ENCODE measurements at regions not wholly inside any gene's neighbourhood (a gene's known extent, or its start where the extent isn't known, plus 50 kb on each side); places are given as distances from the start of the nearest gene placed in this dataset.

DNA sequence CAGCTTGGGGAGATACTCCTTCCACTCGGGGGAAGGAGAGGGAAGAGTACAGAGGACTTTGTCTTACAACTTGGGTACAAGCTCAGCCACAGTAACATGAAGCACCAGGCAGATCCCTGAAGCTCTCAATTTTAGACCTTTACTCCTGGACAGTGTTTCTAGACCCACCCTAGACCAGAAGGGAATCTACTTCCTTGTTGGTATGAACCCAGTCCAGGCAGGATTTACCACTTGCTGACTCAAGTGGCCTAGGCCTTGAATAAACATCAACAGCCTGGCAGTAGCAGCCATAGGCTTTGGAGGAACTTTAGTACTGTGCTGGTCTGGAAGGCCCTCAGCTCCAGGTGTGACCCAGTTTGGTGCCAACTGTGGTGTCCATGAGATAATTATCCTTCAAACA lies 173.1 kb downstream of the ADRA2A start:
- Histone ChIP-seq H3K27me3 (ENCODE audit: insufficient read depth, low read depth) (no peaks in the 10 kb centered on the region), H3K27ac (no peak overlapping the region), H3K36me3 (ENCODE audit: insufficient read depth) (no peaks in the 10 kb centered on the region), H3K4me2 (no peak overlapping the region), H3K4me1 (ENCODE audit: low read depth, poor library complexity, severe bottlenecking) (no peaks in the 10 kb centered on the region), H4K20me1 (ENCODE audit: insufficient read depth) (no peaks in the 10 kb centered on the region), H3K79me2 (ENCODE audit: insufficient read depth, low read depth) (no peaks in the 10 kb centered on the region), H3K4me3 (IDR thresholded peaks at IDR 0.05; ENCODE audit: insufficient read depth, low read depth, low read length) (no peak overlapping the region), H3K9ac (no peak overlapping the region), H2AFZ (ENCODE audit: low read depth) (no peak overlapping the region)
- no peak for TF ChIP-seq CTCF (conservative IDR thresholded peaks at IDR 0.05; ENCODE audit: low read depth, low read length)

GRCh38 chr10:111261081-111261615 lies 184.3 kb downstream of the ADRA2A start:
- Histone ChIP-seq H2AFZ (ENCODE audit: low read depth) (no peak overlapping the region), H3K4me3 (IDR thresholded peaks at IDR 0.05; ENCODE audit: insufficient read depth, low read depth, low read length) (no peak overlapping the region), H3K4me2 (no peak overlapping the region), H3K79me2 (ENCODE audit: insufficient read depth, low read depth) (no peaks in the 10 kb centered on the region), H3K36me3 (ENCODE audit: insufficient read depth) (no peaks in the 10 kb centered on the region), H3K4me1 (ENCODE audit: low read depth, poor library complexity, severe bottlenecking) (no peaks in the 10 kb centered on the region), H3K9ac (no peak overlapping the region), H3K27me3 (ENCODE audit: insufficient read depth, low read depth) (no peaks in the 10 kb centered on the region), H4K20me1 (ENCODE audit: insufficient read depth) (no peaks in the 10 kb centered on the region), H3K27ac (no peak overlapping the region)
- TF ChIP-seq CTCF (conservative IDR thresholded peaks at IDR 0.05; ENCODE audit: low read depth, low read length): no peak

DNA sequence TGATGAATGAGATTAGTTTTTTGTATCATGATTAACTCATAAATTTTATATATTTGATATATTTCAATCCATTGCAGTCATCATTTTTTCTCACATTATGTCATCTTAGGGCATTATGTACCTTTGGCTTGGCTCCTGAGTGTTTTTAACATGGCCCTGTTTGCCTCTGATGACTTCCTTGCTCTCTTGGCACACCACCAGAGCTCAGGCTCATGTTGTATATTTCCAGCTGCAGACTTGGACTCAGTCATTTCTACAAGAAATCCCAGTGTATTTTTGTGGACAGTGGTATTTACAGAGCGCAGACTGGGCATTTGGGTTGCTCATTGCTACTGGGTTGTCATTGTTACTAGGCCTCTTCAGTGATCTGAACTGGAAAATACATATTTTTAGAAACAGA lies 188.5 kb downstream of the ADRA2A start:
- Histone ChIP-seq H3K27ac (no peak overlapping the region), H3K4me3 (IDR thresholded peaks at IDR 0.05; ENCODE audit: insufficient read depth, low read depth, low read length) (no peak overlapping the region), H3K4me1 (ENCODE audit: low read depth, poor library complexity, severe bottlenecking) (no peaks in the 10 kb centered on the region), H3K4me2 (no peak overlapping the region), H3K36me3 (ENCODE audit: insufficient read depth) (no peaks in the 10 kb centered on the region), H2AFZ (ENCODE audit: low read depth) (no peak overlapping the region), H3K9ac (no peak overlapping the region), H3K27me3 (ENCODE audit: insufficient read depth, low read depth) (no peaks in the 10 kb centered on the region), H3K79me2 (ENCODE audit: insufficient read depth, low read depth) (no peaks in the 10 kb centered on the region), H4K20me1 (ENCODE audit: insufficient read depth) (no peaks in the 10 kb centered on the region)
- no peak for TF ChIP-seq CTCF (conservative IDR thresholded peaks at IDR 0.05; ENCODE audit: low read depth, low read length)

DNA sequence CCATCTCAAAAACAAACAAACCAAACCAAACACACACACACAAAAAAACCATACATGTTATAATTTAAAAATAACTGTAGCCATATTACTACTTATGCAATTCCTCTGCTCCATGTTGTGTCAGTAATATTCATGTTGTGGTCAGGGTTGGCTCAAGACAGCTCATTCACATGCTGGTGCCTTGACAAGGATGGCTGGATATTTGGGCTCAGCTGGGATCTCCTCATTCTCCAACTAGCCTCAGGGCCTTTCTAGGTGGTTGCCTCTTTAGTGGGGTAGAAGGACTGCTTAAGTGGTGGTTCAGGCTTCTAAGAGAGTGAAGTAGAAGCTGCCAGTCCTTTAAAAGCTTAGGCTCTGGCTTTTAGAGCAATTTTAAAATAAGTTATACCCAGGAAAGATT lies 189.3 kb downstream of the ADRA2A start:
- Histone ChIP-seq H3K27ac (no peak overlapping the region), H3K4me2 (no peak overlapping the region), H3K27me3 (ENCODE audit: insufficient read depth, low read depth) (no peaks in the 10 kb centered on the region), H3K4me3 (IDR thresholded peaks at IDR 0.05; ENCODE audit: insufficient read depth, low read depth, low read length) (no peak overlapping the region), H3K4me1 (ENCODE audit: low read depth, poor library complexity, severe bottlenecking) (no peaks in the 10 kb centered on the region), H3K79me2 (ENCODE audit: insufficient read depth, low read depth) (no peaks in the 10 kb centered on the region), H2AFZ (ENCODE audit: low read depth) (no peak overlapping the region), H4K20me1 (ENCODE audit: insufficient read depth) (no peaks in the 10 kb centered on the region), H3K9ac (no peak overlapping the region), H3K36me3 (ENCODE audit: insufficient read depth) (no peaks in the 10 kb centered on the region)
- no peak for TF ChIP-seq CTCF (conservative IDR thresholded peaks at IDR 0.05; ENCODE audit: low read depth, low read length)

Measured in KMS-11 (cell line).